Lower leg skin (tissue), 4 donors: ENCODE measurements at regions not wholly inside any gene's neighbourhood (a gene's known extent, or its start where the extent isn't known, plus 50 kb on each side); places are given as distances from the start of the nearest gene placed in this dataset.

Source experiments
- DNase-seq, 2 donors: peaks; one replicate each; pipeline ENCODE4 v3.0.0-alpha.2; 2019; ENCODE audit warnings: low spot score in 2 of 2
- H3K4me3 ChIP-seq: fragments of 200-600 bp; sonication (generic); 2 replicates; pipeline ENCODE4 v1.5.1; 2017; ENCODE audit warnings: mild to moderate bottlenecking, low read depth; ENCODE audit not compliant: poor library complexity, severe bottlenecking
- CTCF ChIP-seq, 3 donors: fragments of 450-650 bp; IDR thresholded peaks; one replicate each; pipeline ENCODE4 v1.5.1; 2016; ENCODE audit warnings: antibody characterized with exemption in 3 of 3, mild to moderate bottlenecking in 3 of 3, moderate library complexity in 2 of 3
- POLR2A ChIP-seq, 2 donors: fragments of 450-650 bp; IDR thresholded peaks; one replicate each; pipeline ENCODE4 v1.6.1; 2016 to 2017; ENCODE audit warnings: antibody characterized with exemption in 2 of 2, mild to moderate bottlenecking in 1 of 2, moderate library complexity in 1 of 2
- WGBS, 2 donors: methylation state at CpG; one replicate each; pipeline ENCODE4 v1.1.5; 2018; 5-methylcytosine and 5-hydroxymethylcytosine counted together
- intact Hi-C: fragments of 100-400 bp; cut with DNase I; formaldehyde crosslinking; loops from one replicate; pipeline ENCODE4 v1.15.0; 2023; ENCODE audit warnings: low total_unique reads

- no peak for DNase-seq
- H3K4me3 ChIP-seq, result no peak overlapping the region
- TF ChIP-seq POLR2A (IDR thresholded peaks at IDR 0.05) (no peak), CTCF (IDR thresholded peaks at IDR 0.05) (no peak)
- WGBS, 2 donors, result 8 to 19% methylated on average over 1 of the region's 1 CpG
- intact Hi-C loops, result no loop called here
Observed at GRCh38 chr7:118794419-118794818, 569.9 kb downstream of the ANKRD7 start.

- WGBS, 2 donors, result 89 to 93% methylated on average over 2 of the region's 2 CpGs
- DNase-seq, result no peak
- intact Hi-C loops, result no loop called here
- no peak for TF ChIP-seq CTCF (IDR thresholded peaks at IDR 0.05)
- no peak for TF ChIP-seq POLR2A (IDR thresholded peaks at IDR 0.05)
- H3K4me3 ChIP-seq, result no peak overlapping the region
Observed at GRCh38 chr7:118801366-118801765, 576.9 kb downstream of the ANKRD7 start.

GRCh38 chr7:118802726-118803125 lies 578.2 kb downstream of the ANKRD7 start:
- no peak overlapping the region for H3K4me3 ChIP-seq
- no peak for DNase-seq
- intact Hi-C loops, result no loop called here
- TF ChIP-seq CTCF (IDR thresholded peaks at IDR 0.05), result no peak
- 92 to 95% methylated on average over 2 of the region's 2 CpGs for WGBS, 2 donors

GRCh38 chr7:118826246-118826645 lies 601.7 kb downstream of the ANKRD7 start:
- WGBS, 2 donors, result 40 to 56% methylated on average over 1 of the region's 1 CpG
- TF ChIP-seq POLR2A (IDR thresholded peaks at IDR 0.05) (no peak), CTCF (IDR thresholded peaks at IDR 0.05) (no peak)
- no peak for DNase-seq
- H3K4me3 ChIP-seq, result no peak overlapping the region
- intact Hi-C loops, result loop anchor here (5.0 kb wide), 1 partner anchor 634 kb away; no protein-coding TSS in a partner anchor

GRCh38 chr7:118836933-118837332 lies 612.4 kb downstream of the ANKRD7 start:
- no peak for DNase-seq
- TF ChIP-seq POLR2A (IDR thresholded peaks at IDR 0.05) (no peak), CTCF (IDR thresholded peaks at IDR 0.05) (no peak)
- 83% methylated on average over 2 of the region's 2 CpGs for WGBS, 2 donors
- intact Hi-C loops, result no loop called here
- H3K4me3 ChIP-seq, result no peak overlapping the region

- intact Hi-C loops, result no loop called here
- WGBS, 2 donors, result 66 to 72% methylated on average over 4 of the region's 4 CpGs
- no peak for TF ChIP-seq CTCF (IDR thresholded peaks at IDR 0.05)
- no peak for TF ChIP-seq POLR2A (IDR thresholded peaks at IDR 0.05)
- DNase-seq, result no peak
- H3K4me3 ChIP-seq, result no peak overlapping the region
Observed at GRCh38 chr7:118839515-118839914, 615.0 kb downstream of the ANKRD7 start.
